ENCODE measurements at regions not wholly inside any gene's neighbourhood (a gene's known extent, or its start where the extent isn't known, plus 50 kb on each side); places are given as distances from the start of the nearest gene placed in this dataset.

- no peaks in the 10 kb centered on the region for H3K9me3 ChIP-seq (ENCODE audit: severe bottlenecking)
- TF ChIP-seq CTCF (IDR thresholded peaks at IDR 0.05; ENCODE audit: poor library complexity, severe bottlenecking) = no peak
- no peaks in the 10 kb centered on the region for H3K27me3 ChIP-seq (ENCODE audit: insufficient read depth, poor library complexity, severe bottlenecking)
- H3K36me3 ChIP-seq (ENCODE audit: low read depth) = no peaks in the 10 kb centered on the region
- no peak for DNase-seq (ENCODE audit: low spot score)
- ATAC-seq (ENCODE audit: low read depth) = no peak
- no peak overlapping the region for H3K4me3 ChIP-seq (ENCODE audit: severe bottlenecking)
- H3K4me1 ChIP-seq (ENCODE audit: insufficient read depth, poor library complexity, severe bottlenecking) = no peaks in the 10 kb centered on the region
- no peak overlapping the region for H3K27ac ChIP-seq (ENCODE audit: poor library complexity, severe bottlenecking)
Measured at GRCh38 chr4:11166606-11167005, 262.1 kb downstream of the HS3ST1 start.

GRCh38 chr4:11166034-11166433 lies 262.7 kb downstream of the HS3ST1 start:
- no peak for TF ChIP-seq CTCF (IDR thresholded peaks at IDR 0.05; ENCODE audit: poor library complexity, severe bottlenecking)
- H3K4me3 ChIP-seq (ENCODE audit: severe bottlenecking) = no peak overlapping the region
- ATAC-seq (ENCODE audit: low read depth) (no peak), DNase-seq (ENCODE audit: low spot score) (no peak)
- H3K4me1 ChIP-seq (ENCODE audit: insufficient read depth, poor library complexity, severe bottlenecking) = no peaks in the 10 kb centered on the region
- no peaks in the 10 kb centered on the region for H3K36me3 ChIP-seq (ENCODE audit: low read depth)
- H3K9me3 ChIP-seq (ENCODE audit: severe bottlenecking) = no peaks in the 10 kb centered on the region
- no peak overlapping the region for H3K27ac ChIP-seq (ENCODE audit: poor library complexity, severe bottlenecking)
- H3K27me3 ChIP-seq (ENCODE audit: insufficient read depth, poor library complexity, severe bottlenecking) = no peaks in the 10 kb centered on the region

GRCh38 chr4:11165052-11165451 lies 263.6 kb downstream of the HS3ST1 start:
- H3K27ac ChIP-seq (ENCODE audit: poor library complexity, severe bottlenecking) = no peak overlapping the region
- H3K9me3 ChIP-seq (ENCODE audit: severe bottlenecking) = no peaks in the 10 kb centered on the region
- no peak for DNase-seq (ENCODE audit: low spot score)
- no peaks in the 10 kb centered on the region for H3K4me1 ChIP-seq (ENCODE audit: insufficient read depth, poor library complexity, severe bottlenecking)
- H3K4me3 ChIP-seq (ENCODE audit: severe bottlenecking) = no peak overlapping the region
- no peak for TF ChIP-seq CTCF (IDR thresholded peaks at IDR 0.05; ENCODE audit: poor library complexity, severe bottlenecking)
- H3K36me3 ChIP-seq (ENCODE audit: low read depth) = no peaks in the 10 kb centered on the region
- no peak for ATAC-seq (ENCODE audit: low read depth)
- H3K27me3 ChIP-seq (ENCODE audit: insufficient read depth, poor library complexity, severe bottlenecking) = no peaks in the 10 kb centered on the region

GRCh38 chr4:11160288-11160687 lies 268.4 kb downstream of the HS3ST1 start:
- Histone ChIP-seq H3K9me3 (ENCODE audit: severe bottlenecking) (no peaks in the 10 kb centered on the region), H3K4me3 (ENCODE audit: severe bottlenecking) (no peak overlapping the region), H3K27ac (ENCODE audit: poor library complexity, severe bottlenecking) (no peak overlapping the region), H3K36me3 (ENCODE audit: low read depth) (no peaks in the 10 kb centered on the region), H3K27me3 (ENCODE audit: insufficient read depth, poor library complexity, severe bottlenecking) (no peaks in the 10 kb centered on the region), H3K4me1 (ENCODE audit: insufficient read depth, poor library complexity, severe bottlenecking) (no peaks in the 10 kb centered on the region)
- ATAC-seq (ENCODE audit: low read depth) = no peak
- no peak for TF ChIP-seq CTCF (IDR thresholded peaks at IDR 0.05; ENCODE audit: poor library complexity, severe bottlenecking)
- DNase-seq (ENCODE audit: low spot score) = no peak

- H3K4me3 ChIP-seq (ENCODE audit: severe bottlenecking) = no peak overlapping the region
- H3K36me3 ChIP-seq (ENCODE audit: low read depth) = no peaks in the 10 kb centered on the region
- TF ChIP-seq CTCF (IDR thresholded peaks at IDR 0.05; ENCODE audit: poor library complexity, severe bottlenecking) = no peak
- no peaks in the 10 kb centered on the region for H3K27me3 ChIP-seq (ENCODE audit: insufficient read depth, poor library complexity, severe bottlenecking)
- no peak for DNase-seq (ENCODE audit: low spot score)
- H3K27ac ChIP-seq (ENCODE audit: poor library complexity, severe bottlenecking) = no peak overlapping the region
- no peaks in the 10 kb centered on the region for H3K4me1 ChIP-seq (ENCODE audit: insufficient read depth, poor library complexity, severe bottlenecking)
- ATAC-seq (ENCODE audit: low read depth) = no peak
- H3K9me3 ChIP-seq (ENCODE audit: severe bottlenecking) = no peaks in the 10 kb centered on the region
Measured at GRCh38 chr4:11158971-11159370, 269.7 kb downstream of the HS3ST1 start.

Data from RWPE2 (cell line).